Fibroblast of lung (primary cell): ENCODE measurements at regions not wholly inside any gene's neighbourhood (a gene's known extent, or its start where the extent isn't known, plus 50 kb on each side); places are given as distances from the start of the nearest gene placed in this dataset.

Experiments
- DNase-seq, 2 donors: peaks; one replicate each; pipeline versions ENCODE4 v3.0.0 to v3.0.0-alpha.2; 2010; ENCODE audit warnings: low read depth in 2 of 2
- H2AFZ ChIP-seq: 2 replicates; pipeline ENCODE4 v1.5.1; 2012; ENCODE audit warnings: low read length, control low read depth, inconsistent platforms
- H3K27ac ChIP-seq: 2 replicates; pipeline ENCODE4 v1.5.1; 2011; ENCODE audit warnings: low read length, control low read depth; ENCODE audit not compliant: insufficient read depth
- H3K27me3 ChIP-seq: 2 replicates; pipeline ENCODE4 v1.5.1; 2011; ENCODE audit warnings: mild to moderate bottlenecking, low read length; ENCODE audit not compliant: control insufficient read depth, insufficient read depth
- H3K36me3 ChIP-seq: 2 replicates; pipeline ENCODE4 v1.5.1; 2011; ENCODE audit warnings: low read length; ENCODE audit not compliant: control insufficient read depth, insufficient read depth
- H3K4me1 ChIP-seq: 2 replicates; pipeline ENCODE4 v1.5.1; 2011; ENCODE audit warnings: low read length; ENCODE audit not compliant: control insufficient read depth, insufficient read depth; ENCODE audit errors: extremely low read depth
- H3K4me2 ChIP-seq: 2 replicates; pipeline ENCODE4 v1.5.1; 2011; ENCODE audit warnings: low read length, control low read depth; ENCODE audit not compliant: insufficient read depth; ENCODE audit errors: extremely low read depth
- H3K4me3 ChIP-seq, 4 experiments: fragments of 200-600 bp in 1 of 4; sonication (generic) in 1 of 4; replicated peaks in 1 of 4; 2 replicates each; pipeline ENCODE4 v1.5.1; 2011 to 2016; ENCODE audit warnings: low read length in 4 of 4, low read depth in 3 of 4, mild to moderate bottlenecking in 3 of 4, control low read depth in 2 of 4, inconsistent platforms in 1 of 4, mixed read lengths in 1 of 4; ENCODE audit not compliant: insufficient read depth in 1 of 4; ENCODE audit errors: control extremely low read depth in 1 of 4
- H3K79me2 ChIP-seq: 2 replicates; pipeline ENCODE4 v1.5.1; 2012; ENCODE audit warnings: mild to moderate bottlenecking, low read length, inconsistent platforms; ENCODE audit not compliant: control insufficient read depth, insufficient read depth
- H3K9ac ChIP-seq: 2 replicates; pipeline ENCODE4 v1.5.1; 2011; ENCODE audit warnings: mild to moderate bottlenecking, low read length, control low read depth; ENCODE audit not compliant: insufficient read depth
- H3K9me3 ChIP-seq: 2 replicates; pipeline ENCODE4 v1.5.1; 2012; ENCODE audit warnings: low read depth, low read length; ENCODE audit not compliant: control insufficient read depth, insufficient read depth
- H4K20me1 ChIP-seq: 2 replicates; pipeline ENCODE4 v1.5.1; 2011; ENCODE audit warnings: low read length; ENCODE audit not compliant: control insufficient read depth, insufficient read depth; ENCODE audit errors: extremely low read depth
- CTCF ChIP-seq, 2 donors: IDR thresholded peaks in 1 of 2; conservative IDR thresholded peaks in 1 of 2; 1 replicate in 1 of 2; 2 replicates in 1 of 2; pipeline ENCODE4 v1.5.1; 2011 to 2012; ENCODE audit warnings: low read length in 2 of 2, control low read depth in 1 of 2, inconsistent platforms in 1 of 2, low read depth in 1 of 2, mild to moderate bottlenecking in 1 of 2
- EZH2 ChIP-seq: IDR thresholded peaks from 2 replicates; pipeline ENCODE4 v1.5.1; 2012; ENCODE audit warnings: low read length, control low read depth, mild to moderate bottlenecking; ENCODE audit errors: missing control alignments

GRCh38 chr1:187074445-187075048 lies 245.8 kb downstream of the PLA2G4A start:
- Histone ChIP-seq H4K20me1 (no peaks in the 10 kb centered on the region), H3K27ac (no peak overlapping the region)
- no peak for DNase-seq

GRCh38 chr1:187076922-187077321 lies 248.2 kb downstream of the PLA2G4A start:
- no peak overlapping the region for H3K9ac ChIP-seq
- no peak overlapping the region for H3K4me2 ChIP-seq
- no peaks in the 10 kb centered on the region for H3K4me1 ChIP-seq
- no peak overlapping the region for H3K27ac ChIP-seq
- H3K79me2 ChIP-seq = no peaks in the 10 kb centered on the region
- no peak overlapping the region for H2AFZ ChIP-seq
- H3K36me3 ChIP-seq = no peaks in the 10 kb centered on the region
- no peak for DNase-seq
- no peak for TF ChIP-seq CTCF (conservative IDR thresholded peaks at IDR 0.05 in 1 of 2, IDR thresholded peaks at IDR 0.05 in 1 of 2; ENCODE audit: low read depth in 1 of 2, low read length in 2 of 2)
- TF ChIP-seq EZH2 = no peak
- no peaks in the 10 kb centered on the region for H3K27me3 ChIP-seq
- H3K9me3 ChIP-seq = no peaks in the 10 kb centered on the region
- no peaks in the 10 kb centered on the region for H4K20me1 ChIP-seq
- no peak overlapping the region for H3K4me3 ChIP-seq

More at GRCh38 chr1:187074445-187075048, 245.8 kb downstream of the PLA2G4A start:
- no peak overlapping the region for H3K4me3 ChIP-seq
- no peaks in the 10 kb centered on the region for H3K27me3 ChIP-seq
- no peak overlapping the region for H2AFZ ChIP-seq
- H3K36me3 ChIP-seq = no peaks in the 10 kb centered on the region
- no peak overlapping the region for H3K9ac ChIP-seq
- TF ChIP-seq EZH2 = no peak
- no peak for TF ChIP-seq CTCF (conservative IDR thresholded peaks at IDR 0.05 in 1 of 2, IDR thresholded peaks at IDR 0.05 in 1 of 2; ENCODE audit: low read depth in 1 of 2, low read length in 2 of 2)
- H3K9me3 ChIP-seq = no peaks in the 10 kb centered on the region
- no peaks in the 10 kb centered on the region for H3K4me1 ChIP-seq
- no peak overlapping the region for H3K4me2 ChIP-seq
- H3K79me2 ChIP-seq = no peaks in the 10 kb centered on the region

GRCh38 chr1:187078321-187078720 lies 249.6 kb downstream of the PLA2G4A start:
- Histone ChIP-seq H3K9me3 (no peaks in the 10 kb centered on the region), H3K9ac (no peak overlapping the region), H2AFZ (no peak overlapping the region), H3K27ac (no peak overlapping the region), H3K4me1 (no peaks in the 10 kb centered on the region), H3K4me3 (no peak overlapping the region), H3K27me3 (no peaks in the 10 kb centered on the region), H3K79me2 (no peaks in the 10 kb centered on the region), H4K20me1 (no peaks in the 10 kb centered on the region), H3K4me2 (no peak overlapping the region), H3K36me3 (no peaks in the 10 kb centered on the region)
- no peak for DNase-seq
- TF ChIP-seq EZH2 (no peak), CTCF (conservative IDR thresholded peaks at IDR 0.05 in 1 of 2, IDR thresholded peaks at IDR 0.05 in 1 of 2; ENCODE audit: low read depth in 1 of 2, low read length in 2 of 2) (no peak)
